Testis (tissue), 2 donors: ENCODE measurements at regions not wholly inside any gene's neighbourhood (a gene's known extent, or its start where the extent isn't known, plus 50 kb on each side); places are given as distances from the start of the nearest gene placed in this dataset.

Experiments used
- DNase-seq: peaks from one replicate; pipeline ENCODE4 v3.0.0-alpha.2; 2019
- H3K27ac ChIP-seq, 2 donors: fragments of 200-600 bp; sonication (generic); one replicate each; pipeline ENCODE4 v1.5.1; 2019
- H3K27me3 ChIP-seq: fragments of 200-600 bp; sonication (generic); one replicate; pipeline ENCODE4 v1.5.1; 2019
- H3K36me3 ChIP-seq: fragments of 200-600 bp; sonication (generic); one replicate; pipeline ENCODE4 v1.5.1; 2017; ENCODE audit warnings: low read depth; ENCODE audit errors: missing control alignments
- H3K4me1 ChIP-seq: fragments of 200-600 bp; sonication (generic); one replicate; pipeline ENCODE4 v1.5.1; 2019
- H3K4me3 ChIP-seq, 2 donors: fragments of 200-600 bp; sonication (generic); one replicate each; pipeline ENCODE4 v1.5.1; 2017 to 2019
- H3K9me3 ChIP-seq: fragments of 200-600 bp; sonication (generic); one replicate; pipeline ENCODE4 v1.5.1; 2017
- POLR2A ChIP-seq: fragments of 450-650 bp; IDR thresholded peaks from one replicate; pipeline ENCODE4 v1.6.1; 2017; ENCODE audit warnings: antibody characterized with exemption, mild to moderate bottlenecking, moderate library complexity
- WGBS, 2 donors: methylation state at CpG; one replicate each; pipeline ENCODE4 v1.1.5; 2018; 5-methylcytosine and 5-hydroxymethylcytosine counted together
- intact Hi-C: fragments of 100-400 bp; cut with DNase I; formaldehyde crosslinking; loops from one replicate; pipeline ENCODE4 v1.15.1; 2023; ENCODE audit warnings: low total_unique reads
- TF ChIP-seq, protein P1 (sequence below), 3 experiments: fragments of 450-650 bp in 2 of 3; fragments of 200-600 bp in 1 of 3; sonication (generic) in 1 of 3; IDR thresholded peaks; one replicate each; pipeline ENCODE4 v1.5.1; 2016 to 2019; ENCODE audit warnings: antibody characterized with exemption in 3 of 3, mild to moderate bottlenecking in 2 of 3, moderate library complexity in 1 of 3

DNA sequence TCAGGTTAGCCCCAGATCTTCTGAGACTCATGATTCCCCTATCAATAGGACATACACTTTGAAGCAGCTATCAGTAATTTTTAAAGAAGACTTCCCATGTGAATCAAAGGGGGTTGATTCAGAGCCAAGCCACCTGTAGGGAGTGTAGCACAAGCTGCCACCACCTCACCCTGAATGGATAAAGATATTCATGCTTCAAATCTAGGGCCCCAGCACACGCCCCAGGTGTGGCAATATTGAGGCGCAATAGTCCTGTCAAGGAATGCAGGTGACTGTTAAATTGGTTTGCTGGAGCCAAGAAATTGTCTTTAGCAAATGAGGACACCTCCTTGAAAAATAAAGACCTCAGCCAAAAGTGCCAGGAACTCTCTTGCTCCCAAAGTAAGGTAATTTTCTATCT, 404.4 kb downstream of the MAFB start:
- intact Hi-C loops, result no loop called here
- TF ChIP-seq, protein P1, sequence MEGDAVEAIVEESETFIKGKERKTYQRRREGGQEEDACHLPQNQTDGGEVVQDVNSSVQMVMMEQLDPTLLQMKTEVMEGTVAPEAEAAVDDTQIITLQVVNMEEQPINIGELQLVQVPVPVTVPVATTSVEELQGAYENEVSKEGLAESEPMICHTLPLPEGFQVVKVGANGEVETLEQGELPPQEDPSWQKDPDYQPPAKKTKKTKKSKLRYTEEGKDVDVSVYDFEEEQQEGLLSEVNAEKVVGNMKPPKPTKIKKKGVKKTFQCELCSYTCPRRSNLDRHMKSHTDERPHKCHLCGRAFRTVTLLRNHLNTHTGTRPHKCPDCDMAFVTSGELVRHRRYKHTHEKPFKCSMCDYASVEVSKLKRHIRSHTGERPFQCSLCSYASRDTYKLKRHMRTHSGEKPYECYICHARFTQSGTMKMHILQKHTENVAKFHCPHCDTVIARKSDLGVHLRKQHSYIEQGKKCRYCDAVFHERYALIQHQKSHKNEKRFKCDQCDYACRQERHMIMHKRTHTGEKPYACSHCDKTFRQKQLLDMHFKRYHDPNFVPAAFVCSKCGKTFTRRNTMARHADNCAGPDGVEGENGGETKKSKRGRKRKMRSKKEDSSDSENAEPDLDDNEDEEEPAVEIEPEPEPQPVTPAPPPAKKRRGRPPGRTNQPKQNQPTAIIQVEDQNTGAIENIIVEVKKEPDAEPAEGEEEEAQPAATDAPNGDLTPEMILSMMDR (IDR thresholded peaks at IDR 0.05), result no peak
- no peak for TF ChIP-seq POLR2A

DNA sequence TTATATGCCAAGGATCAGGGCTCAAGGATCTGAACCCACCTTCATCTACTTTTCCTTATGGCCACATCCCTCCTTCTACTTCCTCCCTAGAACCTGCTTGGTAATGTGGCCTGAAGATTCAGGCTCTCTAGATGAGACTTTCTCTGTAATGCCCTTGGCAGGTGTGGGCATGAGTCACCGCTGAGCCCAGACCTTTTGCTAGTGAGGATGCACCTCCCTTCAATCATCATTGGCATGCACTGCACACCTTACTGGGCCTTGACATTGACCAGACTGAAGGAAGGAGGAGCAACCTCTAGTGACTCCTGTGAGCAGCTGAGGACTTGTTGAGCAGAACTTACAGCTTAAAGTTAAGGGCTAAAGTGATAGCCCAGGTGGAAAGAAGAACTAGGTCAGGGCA, 405.3 kb downstream of the MAFB start:
- H3K9me3 ChIP-seq, result no peaks in the 10 kb centered on the region
- no peak for TF ChIP-seq POLR2A
- TF ChIP-seq, protein P1 (IDR thresholded peaks at IDR 0.05), result no peak
- DNase-seq, result no peak
- H3K4me1 ChIP-seq, result peaks cover 6% of the 10 kb centered on the region
- H3K27ac ChIP-seq, result no peak overlapping the region
- 67 to 87% methylated on average over 1 of the region's 1 CpG for WGBS, 2 donors
- no peak overlapping the region for H3K4me3 ChIP-seq
- H3K27me3 ChIP-seq, result no peaks in the 10 kb centered on the region
- intact Hi-C loops, result no loop called here
- H3K36me3 ChIP-seq, result no peaks in the 10 kb centered on the region

More for the DNA sequence above, 404.4 kb downstream of the MAFB start:
- H3K36me3 ChIP-seq, result no peaks in the 10 kb centered on the region
- H3K4me1 ChIP-seq, result peaks cover 1% of the 10 kb centered on the region
- H3K9me3 ChIP-seq, result no peaks in the 10 kb centered on the region
- no peak overlapping the region for H3K4me3 ChIP-seq
- H3K27ac ChIP-seq, result no peak overlapping the region
- DNase-seq, result no peak
- H3K27me3 ChIP-seq, result no peaks in the 10 kb centered on the region
- WGBS, 2 donors, result 82 to 84% methylated on average over 2 of the region's 2 CpGs

DNA sequence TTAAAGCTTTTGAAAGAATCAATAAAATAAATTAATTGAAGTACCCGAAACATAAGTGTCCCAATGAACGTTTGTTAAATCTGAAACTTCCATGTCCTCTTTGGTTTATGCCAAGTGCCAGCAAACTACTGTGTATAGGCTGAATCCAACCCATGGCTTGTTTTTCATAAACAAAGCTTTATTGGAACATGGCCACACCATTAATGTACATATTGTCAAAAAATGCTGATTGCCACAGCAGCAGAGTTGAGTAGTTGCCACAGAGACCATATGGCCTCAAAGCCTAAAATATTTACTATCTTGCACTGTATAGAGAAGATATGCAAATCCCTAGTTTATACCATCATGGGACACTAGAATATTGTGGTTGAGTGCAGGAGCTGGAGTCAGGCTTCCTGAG, 406.1 kb downstream of the MAFB start:
- H3K4me3 ChIP-seq, result no peak overlapping the region
- 84 to 86% methylated on average over 2 of the region's 2 CpGs for WGBS, 2 donors
- TF ChIP-seq, protein P1 (IDR thresholded peaks at IDR 0.05), result no peak
- TF ChIP-seq POLR2A, result no peak
- H3K4me1 ChIP-seq, result peaks cover 13% of the 10 kb centered on the region
- no peak overlapping the region for H3K27ac ChIP-seq
- no peaks in the 10 kb centered on the region for H3K27me3 ChIP-seq
- H3K36me3 ChIP-seq, result no peaks in the 10 kb centered on the region
- H3K9me3 ChIP-seq, result no peaks in the 10 kb centered on the region
- intact Hi-C loops, result no loop called here
- DNase-seq, result no peak

DNA sequence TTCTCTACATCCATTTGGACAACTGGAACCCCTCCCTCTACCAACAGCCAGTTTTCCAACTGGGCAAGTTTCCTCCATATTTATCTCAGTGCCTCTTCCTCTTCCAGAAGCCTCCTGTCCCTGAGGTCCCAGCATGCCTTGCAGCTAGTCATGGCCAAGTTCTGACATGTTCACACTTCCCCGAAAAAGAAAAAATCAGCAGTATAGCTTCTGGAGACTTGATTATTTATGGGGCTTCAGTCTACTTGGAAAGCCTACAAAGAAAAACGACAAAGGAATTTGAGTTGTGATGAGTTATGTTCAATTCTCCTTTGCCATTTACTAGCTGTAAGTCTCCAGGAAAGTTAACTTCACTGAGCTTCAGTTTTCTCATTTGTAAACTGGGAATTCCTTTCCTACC, 406.5 kb downstream of the MAFB start:
- DNase-seq, result no peak
- H3K27ac ChIP-seq, result no peak overlapping the region
- peaks cover 17% of the 10 kb centered on the region for H3K4me1 ChIP-seq
- H3K9me3 ChIP-seq, result no peaks in the 10 kb centered on the region
- intact Hi-C loops, result no loop called here
- no peak overlapping the region for H3K4me3 ChIP-seq
- TF ChIP-seq POLR2A, result no peak
- TF ChIP-seq, protein P1 (IDR thresholded peaks at IDR 0.05), result no peak
- H3K27me3 ChIP-seq, result no peaks in the 10 kb centered on the region
- no peaks in the 10 kb centered on the region for H3K36me3 ChIP-seq
- WGBS, 2 donors, result 51 to 73% methylated on average over 2 of the region's 2 CpGs

DNA sequence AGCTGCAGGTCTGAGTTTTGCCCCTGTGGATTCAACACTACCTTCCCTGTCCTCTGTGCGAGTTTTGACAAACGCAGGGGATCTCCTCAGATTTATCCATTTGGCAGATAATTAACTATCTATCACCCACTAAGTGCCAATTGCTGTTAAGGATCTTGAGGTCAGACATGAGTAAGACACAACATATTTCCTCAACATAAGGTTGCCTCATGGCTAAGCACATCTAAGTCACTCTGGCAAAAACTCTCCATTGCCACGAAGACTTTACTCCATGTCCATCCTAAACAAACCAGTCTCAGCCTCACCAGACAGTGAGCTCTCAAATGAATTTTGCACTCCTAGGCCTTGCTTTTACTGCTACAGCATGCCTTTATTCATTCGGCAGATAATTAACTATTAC, 408.4 kb downstream of the MAFB start:
- WGBS, 2 donors, result 96 to 100% methylated on average over 4 of the region's 4 CpGs
- intact Hi-C loops, result no loop called here
- no peak for DNase-seq

More for the DNA sequence above, 408.4 kb downstream of the MAFB start:
- Histone ChIP-seq H3K27me3 (no peaks in the 10 kb centered on the region), H3K9me3 (no peaks in the 10 kb centered on the region), H3K4me1 (peaks cover 18% of the 10 kb centered on the region), H3K36me3 (no peaks in the 10 kb centered on the region), H3K4me3 (no peak overlapping the region), H3K27ac (peak overlapping the region in 1 of 2 donors; percentile 81)
- TF ChIP-seq POLR2A, result no peak
- TF ChIP-seq, protein P1 (IDR thresholded peaks at IDR 0.05), result no peak
